Sigmoid colon (tissue), 6 donors: ENCODE measurements at regions not wholly inside any gene's neighbourhood (a gene's known extent, or its start where the extent isn't known, plus 50 kb on each side); places are given as distances from the start of the nearest gene placed in this dataset.

Source experiments
- DNase-seq: peaks from one replicate; pipeline ENCODE4 v3.0.0-alpha.2; 2019
- H3K27ac ChIP-seq, 4 donors: fragments of 200-600 bp; sonication (generic); one replicate each; pipeline ENCODE4 v1.5.1; 2016 to 2019; ENCODE audit warnings: mild to moderate bottlenecking in 1 of 4
- H3K27me3 ChIP-seq, 3 donors: fragments of 200-600 bp; sonication (generic); one replicate each; pipeline ENCODE4 v1.5.1; 2019; ENCODE audit warnings: mild to moderate bottlenecking in 1 of 3
- H3K36me3 ChIP-seq, 4 donors: fragments of 200-600 bp; sonication (generic); one replicate each; pipeline ENCODE4 v1.5.1; 2016 to 2019
- H3K4me1 ChIP-seq, 4 donors: fragments of 200-600 bp; sonication (generic); one replicate each; pipeline ENCODE4 v1.5.1; 2017 to 2019
- H3K4me3 ChIP-seq, 4 donors: fragments of 200-600 bp; sonication (generic); one replicate each; pipeline ENCODE4 v1.5.1; 2017 to 2019; ENCODE audit warnings: mild to moderate bottlenecking in 2 of 4, moderate library complexity in 1 of 4
- H3K9me3 ChIP-seq, 4 donors: fragments of 200-600 bp in 3 of 4; sonication (generic) in 3 of 4; one replicate each; pipeline versions ENCODE4 v1.5.1 to v1.6.1; 2013 to 2019
- EP300 ChIP-seq, 4 donors: sonication (generic); formaldehyde crosslinking; IDR thresholded peaks; one replicate each; pipeline ENCODE4 v1.6.1; 2017; ENCODE audit warnings: antibody characterized with exemption in 4 of 4
- POLR2A ChIP-seq, 2 donors: fragments of 450-650 bp; IDR thresholded peaks; one replicate each; pipeline ENCODE4 v1.6.1; 2016; ENCODE audit warnings: antibody characterized with exemption in 2 of 2, mild to moderate bottlenecking in 2 of 2, moderate library complexity in 2 of 2
- POLR2AphosphoS5 ChIP-seq, 4 donors: sonication (generic); formaldehyde crosslinking; IDR thresholded peaks; one replicate each; pipeline ENCODE4 v1.6.1; 2017; ENCODE audit warnings: antibody characterized with exemption in 4 of 4
- WGBS, 2 donors: extraction: QIAGEN DNeasy Blood & Tissue Kit; methylation state at CpG; one replicate each; pipeline ENCODE4 v1.1.7; 2013; 5-methylcytosine and 5-hydroxymethylcytosine counted together
- intact Hi-C: fragments of 100-400 bp; cut with DNase I; formaldehyde crosslinking; loops from one replicate; pipeline ENCODE4 v1.15.1; 2023
- TF ChIP-seq, protein P1 (sequence below), 4 experiments: fragments of 450-650 bp in 3 of 4; fragments of 200-600 bp in 1 of 4; IDR thresholded peaks; one replicate each; pipeline ENCODE4 v1.5.1; 2016 to 2019; ENCODE audit warnings: antibody characterized with exemption in 4 of 4, mild to moderate bottlenecking in 3 of 4, moderate library complexity in 2 of 4
- donor health status: healthy with polysubstance abuse.
- donor health status: healthy.

DNA sequence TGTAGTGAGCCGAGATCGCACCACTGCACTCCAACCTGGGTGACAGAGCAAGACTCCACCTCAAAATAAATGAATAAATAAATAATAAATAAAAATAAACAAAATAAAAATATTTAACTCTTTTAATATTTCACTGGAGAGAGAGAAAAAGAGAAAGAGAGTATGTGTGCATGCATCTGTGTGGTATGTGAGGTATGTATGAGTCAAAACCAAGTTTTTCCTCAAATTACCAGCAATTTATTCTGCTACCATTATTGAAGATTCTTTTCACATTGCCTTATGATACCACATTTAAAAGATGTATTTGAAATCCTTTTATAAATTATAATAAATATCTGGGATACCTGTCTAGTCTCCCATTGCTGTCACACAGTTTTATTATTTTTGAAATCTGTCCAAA lies 122.1 kb downstream of the CD164 start:
- no peak overlapping the region for H3K27ac ChIP-seq
- WGBS, 2 donors: 96 to 98% methylated on average over 2 of the region's 2 CpGs
- H3K36me3 ChIP-seq: no peaks in the 10 kb centered on the region
- no peak overlapping the region for H3K4me3 ChIP-seq
- no peaks in the 10 kb centered on the region for H3K27me3 ChIP-seq
- no peak for DNase-seq
- no peak for TF ChIP-seq EP300 (IDR thresholded peaks at IDR 0.05)
- TF ChIP-seq, protein P1, sequence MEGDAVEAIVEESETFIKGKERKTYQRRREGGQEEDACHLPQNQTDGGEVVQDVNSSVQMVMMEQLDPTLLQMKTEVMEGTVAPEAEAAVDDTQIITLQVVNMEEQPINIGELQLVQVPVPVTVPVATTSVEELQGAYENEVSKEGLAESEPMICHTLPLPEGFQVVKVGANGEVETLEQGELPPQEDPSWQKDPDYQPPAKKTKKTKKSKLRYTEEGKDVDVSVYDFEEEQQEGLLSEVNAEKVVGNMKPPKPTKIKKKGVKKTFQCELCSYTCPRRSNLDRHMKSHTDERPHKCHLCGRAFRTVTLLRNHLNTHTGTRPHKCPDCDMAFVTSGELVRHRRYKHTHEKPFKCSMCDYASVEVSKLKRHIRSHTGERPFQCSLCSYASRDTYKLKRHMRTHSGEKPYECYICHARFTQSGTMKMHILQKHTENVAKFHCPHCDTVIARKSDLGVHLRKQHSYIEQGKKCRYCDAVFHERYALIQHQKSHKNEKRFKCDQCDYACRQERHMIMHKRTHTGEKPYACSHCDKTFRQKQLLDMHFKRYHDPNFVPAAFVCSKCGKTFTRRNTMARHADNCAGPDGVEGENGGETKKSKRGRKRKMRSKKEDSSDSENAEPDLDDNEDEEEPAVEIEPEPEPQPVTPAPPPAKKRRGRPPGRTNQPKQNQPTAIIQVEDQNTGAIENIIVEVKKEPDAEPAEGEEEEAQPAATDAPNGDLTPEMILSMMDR (IDR thresholded peaks at IDR 0.05): no peak
- no peak for TF ChIP-seq POLR2A (IDR thresholded peaks at IDR 0.05)
- TF ChIP-seq POLR2AphosphoS5 (IDR thresholded peaks at IDR 0.05): no peak
- intact Hi-C loops: no loop called here
- H3K4me1 ChIP-seq: peaks cover 0 to 31% (median 15%) of the 10 kb centered on the region in 4 donors
- no peaks in the 10 kb centered on the region for H3K9me3 ChIP-seq

DNA sequence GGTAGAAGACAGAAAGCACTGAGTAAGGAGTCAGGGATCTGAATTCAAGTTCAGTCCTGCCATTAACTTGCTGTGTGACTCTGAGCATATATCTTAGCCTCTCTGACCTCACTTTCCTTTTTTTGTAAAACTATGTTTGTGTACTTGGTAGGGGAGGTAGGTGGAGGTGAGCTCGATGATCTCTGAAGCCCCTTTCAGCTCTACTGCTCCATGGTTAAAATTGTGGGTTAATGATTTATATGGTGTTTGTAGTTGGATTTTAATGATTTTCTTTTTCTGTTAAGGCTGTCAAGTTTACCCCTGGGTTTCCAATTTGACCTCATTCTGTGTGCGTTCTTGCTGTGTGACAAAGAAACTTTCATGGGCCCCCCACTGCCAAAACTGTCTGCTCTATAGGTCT lies 124.1 kb downstream of the CD164 start:
- Histone ChIP-seq H3K27ac (no peak overlapping the region), H3K27me3 (no peaks in the 10 kb centered on the region), H3K9me3 (no peaks in the 10 kb centered on the region), H3K36me3 (no peaks in the 10 kb centered on the region), H3K4me1 (peaks cover 0 to 37% (median 18%) of the 10 kb centered on the region in 4 donors), H3K4me3 (no peak overlapping the region)
- intact Hi-C loops: loop anchor here (10.0 kb wide), 1 partner anchor 47 kb away; no protein-coding TSS in a partner anchor
- TF ChIP-seq EP300 (IDR thresholded peaks at IDR 0.05) (no peak), POLR2AphosphoS5 (IDR thresholded peaks at IDR 0.05) (no peak), POLR2A (IDR thresholded peaks at IDR 0.05) (no peak)
- TF ChIP-seq, protein P1 (IDR thresholded peaks at IDR 0.05): no peak
- WGBS, 2 donors: 23 to 77% methylated on average over 2 of the region's 2 CpGs
- no peak for DNase-seq

DNA sequence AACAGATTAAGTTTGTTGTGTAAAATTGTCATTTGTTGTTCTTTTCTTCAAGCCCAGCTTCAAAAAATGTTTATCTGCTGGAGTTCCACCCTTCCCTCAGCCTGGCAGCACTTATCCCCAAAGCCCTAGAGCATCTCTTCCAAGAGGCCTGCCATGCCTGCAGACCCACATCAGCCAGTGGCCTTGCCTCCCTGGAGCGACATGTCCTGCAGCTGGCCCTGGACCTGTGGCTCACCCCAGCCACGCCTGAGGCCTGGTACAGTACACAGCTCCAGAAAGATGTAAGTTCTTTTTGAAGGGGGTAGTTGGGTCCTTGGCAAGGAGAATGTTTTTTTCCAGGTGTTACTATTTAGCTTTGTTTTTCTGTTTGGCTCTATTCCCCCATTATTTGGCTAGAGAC lies 124.8 kb downstream of the CD164 start:
- WGBS, 2 donors: 69 to 87% methylated on average over 2 of the region's 2 CpGs
- no peaks in the 10 kb centered on the region for H3K36me3 ChIP-seq
- intact Hi-C loops: loop anchor here (10.0 kb wide), 1 partner anchor 47 kb away; no protein-coding TSS in a partner anchor
- DNase-seq: no peak
- H3K9me3 ChIP-seq: no peaks in the 10 kb centered on the region
- peaks cover 0 to 43% (median 25%) of the 10 kb centered on the region in 4 donors for H3K4me1 ChIP-seq
- no peak overlapping the region for H3K4me3 ChIP-seq
- H3K27me3 ChIP-seq: no peaks in the 10 kb centered on the region
- no peak overlapping the region for H3K27ac ChIP-seq
- TF ChIP-seq EP300 (IDR thresholded peaks at IDR 0.05): no peak
- TF ChIP-seq, protein P1 (IDR thresholded peaks at IDR 0.05): no peak
- TF ChIP-seq POLR2AphosphoS5 (IDR thresholded peaks at IDR 0.05): no peak
- TF ChIP-seq POLR2A (IDR thresholded peaks at IDR 0.05): no peak

DNA sequence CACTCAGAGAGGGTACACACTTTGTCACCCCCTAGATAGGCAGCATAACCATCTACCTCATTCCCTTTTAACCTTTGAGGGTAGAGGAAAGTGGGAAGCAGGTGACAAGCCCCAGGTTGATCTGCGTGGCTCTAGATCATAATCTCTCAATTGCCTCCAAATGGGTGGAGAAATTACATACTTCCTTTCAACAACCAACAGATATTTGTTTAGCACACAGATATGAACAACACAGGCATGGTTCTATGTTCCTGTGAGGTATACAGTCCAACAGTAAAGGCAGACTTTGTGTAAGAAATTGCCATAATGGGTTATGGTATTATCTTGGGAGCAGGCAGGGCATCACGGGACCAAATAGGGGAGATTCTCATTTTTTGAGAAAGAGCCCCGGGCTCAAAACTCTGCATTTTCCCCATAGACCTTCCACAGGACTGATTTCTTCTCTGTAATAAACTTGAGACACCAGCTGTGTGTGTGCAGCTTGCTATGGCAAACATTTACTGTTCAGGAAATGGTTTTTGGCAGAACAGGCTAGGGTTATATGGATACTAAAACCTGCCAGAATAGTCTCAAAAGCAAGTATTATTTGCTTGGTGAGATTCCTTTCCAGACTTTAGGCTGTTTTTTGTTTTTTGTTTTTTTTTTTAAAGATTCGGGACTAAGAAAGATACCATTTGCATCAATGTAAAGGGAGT lies 126.2 kb downstream of the CD164 start:
- intact Hi-C loops: loop anchor here (10.0 kb wide), 1 partner anchor 49 kb away; no protein-coding TSS in a partner anchor
- H3K27ac ChIP-seq: no peak overlapping the region
- H3K4me1 ChIP-seq: peaks cover 0 to 38% (median 19%) of the 10 kb centered on the region in 4 donors
- no peaks in the 10 kb centered on the region for H3K27me3 ChIP-seq
- no peak for DNase-seq
- TF ChIP-seq POLR2AphosphoS5 (IDR thresholded peaks at IDR 0.05) (no peak), EP300 (IDR thresholded peaks at IDR 0.05) (no peak), POLR2A (IDR thresholded peaks at IDR 0.05) (no peak)
- TF ChIP-seq, protein P1 (IDR thresholded peaks at IDR 0.05): no peak
- no peaks in the 10 kb centered on the region for H3K36me3 ChIP-seq
- no peak overlapping the region for H3K4me3 ChIP-seq
- H3K9me3 ChIP-seq: no peaks in the 10 kb centered on the region
- 8 to 44% methylated on average over 4 of the region's 4 CpGs for WGBS, 2 donors
